K562 (cell line): ENCODE measurements at regions not wholly inside any gene's neighbourhood (a gene's known extent, or its start where the extent isn't known, plus 50 kb on each side); places are given as distances from the start of the nearest gene placed in this dataset.

Source experiments
- ATAC-seq: fragments of 200-7000 bp; cut with Tn5 transposase; 3 replicates; pipeline ENCODE4 v1.9.1; 2020; ENCODE audit warnings: moderate library complexity
- BruUV-seq: library from RNA; stranded (reverse); fragments of 400-500 nt; replicated peaks from 2 replicates; lab custom pipeline; 2021; lab: Mats Ljungman, UMichigan
- CTCF ChIA-PET: fragments of 300-600 bp; formaldehyde crosslinking; extraction: SDS; loops from one replicate; lab custom pipeline; 2021; ENCODE audit warnings: low intra/inter-chr PET ratio; lab: Yijun Ruan, JAX
- POLR2A ChIA-PET: fragments of 300-600, 350-650 bp; sonication (Branson Sonifier 250); formaldehyde crosslinking; extraction: SDS; loops from one replicate; lab custom pipeline; 2021; ENCODE audit warnings: antibody characterized with exemption, inconsistent platforms; lab: Yijun Ruan, JAX
- DNase-seq, 4 experiments: peaks; one replicate each; pipeline versions ENCODE4 v3.0.0 to v3.0.0-alpha.2; 2011 to 2018; ENCODE audit warnings: low spot score in 3 of 4, mixed read lengths in 3 of 4; ENCODE audit errors: extremely low read depth in 1 of 4
- FAIRE-seq: peaks from 2 replicates; lab custom pipeline; 2011; peaks lifted over from hg19 to GRCh38; lab: Jason Lieb, UNC
- H2AFZ ChIP-seq: 2 replicates; pipeline ENCODE4 v1.6.0; 2011; ENCODE audit warnings: low read depth, low read length, control low read depth, inconsistent platforms
- H3K27ac ChIP-seq: fragments of 200-600 bp; 3 replicates; pipeline ENCODE4 v1.8.0; 2011; ENCODE audit warnings: low read depth, mild to moderate bottlenecking, control low read depth, inconsistent platforms, low read length, moderate library complexity, mixed read lengths; ENCODE audit errors: extremely low read depth
- H3K27me3 ChIP-seq, 2 experiments: fragments of 300-600 bp in 1 of 2; 2 replicates in 1 of 2; 3 replicates in 1 of 2; pipeline versions ENCODE4 v1.6.0 to v1.8.0; 2011; ENCODE audit warnings: inconsistent platforms in 2 of 2, low read length in 2 of 2, mild to moderate bottlenecking in 1 of 2, mixed read lengths in 1 of 2, moderate library complexity in 1 of 2; ENCODE audit not compliant: control insufficient read depth in 2 of 2, insufficient read depth in 2 of 2
- H3K36me3 ChIP-seq: fragments of 300-600 bp; 3 replicates; pipeline ENCODE4 v1.8.0; 2011; ENCODE audit warnings: mild to moderate bottlenecking, low read length, inconsistent platforms; ENCODE audit not compliant: control insufficient read depth, insufficient read depth
- H3K4me1 ChIP-seq, 2 experiments: fragments of 200-600 bp in 1 of 2; replicated peaks in 1 of 2; 2 replicates in 1 of 2; 3 replicates in 1 of 2; pipeline versions ENCODE4 v1.5.1 to v1.8.0; 2011; ENCODE audit warnings: inconsistent platforms in 2 of 2, low read length in 2 of 2, mild to moderate bottlenecking in 1 of 2, mixed read lengths in 1 of 2, moderate library complexity in 1 of 2; ENCODE audit not compliant: control insufficient read depth in 2 of 2, insufficient read depth in 2 of 2
- H3K4me2 ChIP-seq: 2 replicates; pipeline ENCODE4 v1.6.1; 2011; ENCODE audit warnings: low read length, control low read depth, inconsistent platforms, mixed read lengths; ENCODE audit not compliant: insufficient read depth
- H3K4me3 ChIP-seq: fragments of 200-600 bp; sonication (generic), shearing (Covaris generic); 2 replicates; pipeline ENCODE4 v1.5.1; 2016; ENCODE audit warnings: control low read depth, inconsistent platforms
- H3K79me2 ChIP-seq: fragments of 200-600 bp; 3 replicates; pipeline ENCODE4 v1.8.0; 2011; ENCODE audit warnings: low read length, inconsistent platforms; ENCODE audit not compliant: control insufficient read depth, insufficient read depth
- H3K9ac ChIP-seq, 2 experiments: 2 replicates each; pipeline versions ENCODE4 v1.6.0 to v1.6.1; 2011; ENCODE audit warnings: low read depth in 2 of 2, low read length in 2 of 2, control low read depth in 1 of 2, inconsistent platforms in 1 of 2, mild to moderate bottlenecking in 1 of 2, mixed read lengths in 1 of 2; ENCODE audit not compliant: insufficient read depth in 1 of 2
- H3K9me1 ChIP-seq: one replicate; pipeline ENCODE4 v1.6.0; 2011; ENCODE audit warnings: inconsistent platforms, mild to moderate bottlenecking, low read length, moderate library complexity; ENCODE audit not compliant: control insufficient read depth, insufficient read depth
- H3K9me3 ChIP-seq: replicated peaks from 2 replicates; pipeline ENCODE4 v1.5.1; 2011; ENCODE audit warnings: low read depth, low read length, inconsistent platforms; ENCODE audit not compliant: control insufficient read depth, insufficient read depth
- H4K20me1 ChIP-seq: replicated peaks from 2 replicates; pipeline ENCODE4 v1.6.1; 2011; ENCODE audit warnings: low read length, inconsistent platforms, mixed read lengths; ENCODE audit not compliant: control insufficient read depth, insufficient read depth
- ATF3 ChIP-seq, 2 experiments: fragments of 450-650 bp in 1 of 2; sonication (generic) in 1 of 2; formaldehyde crosslinking in 1 of 2; IDR thresholded peaks in 1 of 2; conservative IDR thresholded peaks in 1 of 2; 2 replicates each; pipeline versions ENCODE4 v1.6.1 to v1.8.1; 2016 to 2023; ENCODE audit warnings: mild to moderate bottlenecking in 2 of 2, moderate library complexity in 2 of 2, inconsistent platforms in 1 of 2, missing genetic modification reagents in 1 of 2
- BRCA1 ChIP-seq, 2 experiments: fragments of 450-650 bp in 1 of 2; sonication (generic) in 1 of 2; formaldehyde crosslinking in 1 of 2; IDR thresholded peaks; 2 replicates each; pipeline versions ENCODE4 v1.5.0 to v1.6.1; 2017 to 2020; ENCODE audit warnings: mild to moderate bottlenecking in 1 of 2, missing genetic modification reagents in 1 of 2
- ETV1 ChIP-seq: fragments of 450-650 bp; conservative IDR thresholded peaks from 2 replicates; pipeline ENCODE4 v1.6.1; 2016; ENCODE audit warnings: missing genetic modification characterization, control low read depth, low read depth, missing compliant biosample characterization
- GTF2F1 ChIP-seq: IDR thresholded peaks from 2 replicates; pipeline ENCODE4 v1.6.1; 2011; ENCODE audit warnings: low read depth, low read length, improper control_type of control experiment
- HDAC2 ChIP-seq: fragments of 450-650 bp; IDR thresholded peaks from 2 replicates; pipeline ENCODE4 v1.6.1; 2016; ENCODE audit warnings: mild to moderate bottlenecking
- HMG20A ChIP-seq: fragments of 450-650 bp; formaldehyde crosslinking; conservative IDR thresholded peaks from 2 replicates; pipeline ENCODE4 v1.4.0; 2020; ENCODE audit warnings: mild to moderate bottlenecking, mixed read lengths
- KAT8 ChIP-seq: fragments of 450-650 bp; IDR thresholded peaks from 2 replicates; pipeline ENCODE4 v1.6.1; 2016; ENCODE audit warnings: low read depth, mild to moderate bottlenecking
- NONO ChIP-seq, 2 experiments: fragments of 200-400 bp in 1 of 2; fragments of 450-650 bp in 1 of 2; formaldehyde crosslinking in 1 of 2; IDR thresholded peaks; 2 replicates each; pipeline ENCODE4 v1.6.1; 2017; ENCODE audit warnings: low read depth in 2 of 2, mild to moderate bottlenecking in 2 of 2, moderate library complexity in 2 of 2, low read length in 1 of 2
- SP1 ChIP-seq: sonication (generic); formaldehyde crosslinking; IDR thresholded peaks from 2 replicates; pipeline ENCODE4 v1.8.1; 2022; ENCODE audit warnings: mild to moderate bottlenecking, missing genetic modification reagents
- TBL1XR1 ChIP-seq, 2 experiments: IDR thresholded peaks; 2 replicates each; pipeline ENCODE4 v1.6.1; 2012; ENCODE audit warnings: improper control_type of control experiment in 2 of 2, low read length in 2 of 2, mild to moderate bottlenecking in 1 of 2
- TFE3 ChIP-seq: fragments of 450-650 bp; formaldehyde crosslinking; IDR thresholded peaks from 2 replicates; pipeline ENCODE4 v1.4.0; 2020; ENCODE audit warnings: mild to moderate bottlenecking, mixed read lengths
- TRIM25 ChIP-seq: fragments of 450-650 bp; IDR thresholded peaks from 2 replicates; pipeline ENCODE4 v1.7.0; 2016; ENCODE audit warnings: borderline replicate concordance
- ZBTB33 ChIP-seq: sonication (generic); formaldehyde crosslinking; IDR thresholded peaks from 2 replicates; pipeline ENCODE4 v1.8.1; 2023; ENCODE audit warnings: mild to moderate bottlenecking, missing genetic modification reagents
- ZNF384 ChIP-seq: IDR thresholded peaks from 2 replicates; pipeline ENCODE4 v1.6.1; 2012; ENCODE audit warnings: low read depth, low read length, improper control_type of control experiment
- WGBS: fragments of 100-300 bp; shearing (Covaris generic); methylation state at CpG from one replicate; pipeline ENCODE4 v1.1.6; 2016; ENCODE audit warnings: low coverage, mixed read lengths; ENCODE audit not compliant: insufficient coverage; ENCODE audit errors: missing lambda C conversion rate; 5-methylcytosine and 5-hydroxymethylcytosine counted together
- in situ Hi-C: fragments of 300-500 bp; cut with MboI; formaldehyde crosslinking; loops from 4 replicates; pipeline ENCODE4 v1.15.0; 2018; ENCODE audit warnings: inconsistent platforms, mixed read lengths
- intact Hi-C: fragments of 100-400 bp; cut with micrococcal nuclease; formaldehyde crosslinking; loops from 2 replicates; pipeline ENCODE4 v1.14.2; 2022

DNA sequence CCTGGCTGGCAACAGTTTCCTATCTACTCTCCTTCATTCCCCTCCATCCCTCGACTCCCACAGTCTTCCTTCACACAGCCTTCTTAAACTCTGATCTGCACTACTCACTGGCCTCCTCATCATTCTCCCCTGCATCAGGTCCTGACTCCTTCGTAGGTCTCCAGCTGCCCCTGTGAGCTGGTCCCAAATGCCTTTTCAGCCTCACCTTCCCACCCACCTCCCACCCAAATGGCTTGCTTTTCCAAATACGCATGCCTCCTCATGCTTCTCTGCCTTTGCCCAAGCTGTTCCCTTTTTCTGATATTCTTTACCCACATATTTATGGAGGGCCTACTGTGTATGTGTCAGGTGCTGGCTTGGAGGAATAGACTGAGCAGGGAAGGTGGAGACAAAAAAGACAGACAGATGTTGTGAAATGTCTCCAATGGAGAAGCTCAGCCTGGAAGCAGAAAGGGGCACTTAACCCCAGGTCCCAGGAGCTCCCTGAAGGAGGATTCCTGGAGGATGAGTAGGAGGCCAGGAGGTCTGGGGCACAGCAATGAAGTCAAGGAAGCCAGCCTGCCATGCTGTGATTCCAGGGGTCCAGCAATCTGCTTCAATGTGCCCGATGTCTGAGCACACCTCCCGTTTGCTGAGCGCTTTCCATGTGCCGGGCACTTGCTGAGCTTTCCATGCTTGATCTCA lies 252.2 kb downstream of the SHQ1 start (continued):
- TF ChIP-seq ZBTB33 (CRISPR knock-in tag) = no peak
- TF ChIP-seq KAT8 = no peak
- TF ChIP-seq SP1 (CRISPR knock-in tag) = no peak
- no peak for TF ChIP-seq GTF2F1

DNA sequence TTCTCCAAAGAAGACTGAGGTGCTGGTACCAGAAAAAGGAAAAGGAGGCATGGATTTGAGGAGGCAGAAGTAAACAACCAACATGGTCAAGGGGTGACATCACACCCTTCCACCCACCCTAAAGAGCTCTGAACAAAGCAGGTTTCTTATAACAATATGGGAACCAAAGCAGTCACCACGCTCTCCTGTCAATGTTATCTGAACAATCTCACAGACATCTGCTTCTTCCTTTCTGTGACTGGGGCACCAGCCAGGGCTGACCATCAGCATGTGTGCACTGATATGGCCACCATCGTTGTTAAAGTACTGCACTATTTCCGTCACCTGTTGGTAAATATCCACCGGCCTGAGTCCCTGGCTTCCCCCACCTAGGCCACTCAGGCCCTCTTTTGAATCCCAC lies 252.9 kb downstream of the SHQ1 start:
- Histone ChIP-seq H3K9me3 (no peaks in the 10 kb centered on the region), H3K27ac (no peak overlapping the region), H3K4me3 (no peak overlapping the region), H2AFZ (no peak overlapping the region), H3K36me3 (no peaks in the 10 kb centered on the region), H3K4me2 (no peak overlapping the region; the same call in 1 of the 2 replicates), H3K4me1 (peaks cover 33 to 35% of the 10 kb centered on the region in 2 experiments; a peak in 4 of 5 replicates), H3K27me3 (no peaks in the 10 kb centered on the region), H3K9me1 (peaks cover 4% of the 10 kb centered on the region), H3K9ac (no peak overlapping the region), H4K20me1 (no peaks in the 10 kb centered on the region), H3K79me2 (no peaks in the 10 kb centered on the region)
- ATAC-seq (peak; percentile 69), FAIRE-seq (peak; percentile 82), DNase-seq (peak; percentile 17 to 75 (median 40))
- 0% methylated on average over 4 of the region's 4 CpGs for WGBS
- POLR2A ChIA-PET = no interaction called here
- CTCF ChIA-PET = no interaction called here
- no TSS peak for BruUV-seq
- in situ Hi-C loops (no loop called here), intact Hi-C loops (no loop called here)
- TF ChIP-seq TBL1XR1 (IDR thresholded peaks at IDR 0.05; ENCODE audit: low read length in 2 of 2) = no peak; a peak in 2 of 4 replicates
- no peak for TF ChIP-seq TFE3 (CRISPR knock-in tag)
- TF ChIP-seq HMG20A (CRISPR knock-in tag) = no peak
- no peak for TF ChIP-seq NONO (IDR thresholded peaks at IDR 0.05; ENCODE audit: low read depth in 2 of 2, low read length in 1 of 2)
- peak; percentile 50; the same call in 1 of the 2 replicates for TF ChIP-seq ATF3 (IDR thresholded peaks at IDR 0.05)
- no peak for TF ChIP-seq ATF3 (CRISPR knock-in tag; conservative IDR thresholded peaks at IDR 0.05)
- peak; percentile 55 for TF ChIP-seq ETV1
- no peak for TF ChIP-seq BRCA1 (IDR thresholded peaks at IDR 0.05)
- TF ChIP-seq BRCA1 (CRISPR knock-in tag; IDR thresholded peaks at IDR 0.05) = no peak
- no peak for TF ChIP-seq TRIM25
- no peak for TF ChIP-seq ZNF384
- TF ChIP-seq HDAC2 = 0 out of 2 replicates have a peak, but pooled peaks have one; percentile 35
